ENCODE measurements at regions not wholly inside any gene's neighbourhood (a gene's known extent, or its start where the extent isn't known, plus 50 kb on each side); places are given as distances from the start of the nearest gene placed in this dataset.

GRCh38 chr6:147150293-147150692 is 53.9 kb upstream of the STXBP5 start:
- WGBS (ENCODE audit: insufficient coverage, low lambda C conversion rate) = no CpG with 5 or more reads among the region's 1 CpG
- Histone ChIP-seq H3K4me3 (ENCODE audit: low read length) (no peak overlapping the region), H3K27me3 (ENCODE audit: control insufficient read depth, insufficient read depth, low read length) (no peaks in the 10 kb centered on the region), H3K36me3 (ENCODE audit: control insufficient read depth, insufficient read depth, low read length) (no peaks in the 10 kb centered on the region), H3K27ac (ENCODE audit: low read length) (peak overlapping the region; percentile 47), H3K4me1 (ENCODE audit: control insufficient read depth, insufficient read depth, low read length) (peaks cover 4% of the 10 kb centered on the region), H3K9me3 (ENCODE audit: control insufficient read depth, low read depth, low read length) (no peaks in the 10 kb centered on the region)
- peak; percentile 79 to 91 for DNase-seq

All from large intestine (tissue), 3 donors.